Nephron progenitor cell (in vitro differentiated cells): ENCODE measurements at regions not wholly inside any gene's neighbourhood (a gene's known extent, or its start where the extent isn't known, plus 50 kb on each side); places are given as distances from the start of the nearest gene placed in this dataset.

Source experiments
- DNase-seq: peaks from one replicate; pipeline ENCODE4 v3.0.0; 2021
- H3K27ac Mint-ChIP-seq: 2 replicates; pipeline ENCODE4 v1.8.0; 2021; ENCODE audit warnings: mild to moderate bottlenecking, moderate library complexity, mixed read lengths
- H3K27me3 Mint-ChIP-seq: 2 replicates; pipeline ENCODE4 v1.8.0; 2021; ENCODE audit warnings: mild to moderate bottlenecking, low read depth, mixed read lengths; ENCODE audit not compliant: poor library complexity
- H3K36me3 Mint-ChIP-seq: 2 replicates; pipeline ENCODE4 v1.8.0; 2021; ENCODE audit warnings: low read depth, mixed read lengths
- H3K4me1 Mint-ChIP-seq: 2 replicates; pipeline ENCODE4 v1.8.0; 2021; ENCODE audit warnings: mixed read lengths
- H3K4me3 Mint-ChIP-seq: 2 replicates; pipeline ENCODE4 v1.8.0; 2021; ENCODE audit warnings: mild to moderate bottlenecking, moderate library complexity, mixed read lengths
- H3K9me3 Mint-ChIP-seq: 2 replicates; pipeline ENCODE4 v1.8.0; 2021; ENCODE audit warnings: mild to moderate bottlenecking, moderate library complexity, mixed read lengths
- TF ChIP-seq, protein P1 (sequence below): fragments of 200-600 bp; sonication (generic); IDR thresholded peaks from 2 replicates; pipeline ENCODE4 v1.5.0; 2021; ENCODE audit warnings: antibody characterized with exemption

DNA sequence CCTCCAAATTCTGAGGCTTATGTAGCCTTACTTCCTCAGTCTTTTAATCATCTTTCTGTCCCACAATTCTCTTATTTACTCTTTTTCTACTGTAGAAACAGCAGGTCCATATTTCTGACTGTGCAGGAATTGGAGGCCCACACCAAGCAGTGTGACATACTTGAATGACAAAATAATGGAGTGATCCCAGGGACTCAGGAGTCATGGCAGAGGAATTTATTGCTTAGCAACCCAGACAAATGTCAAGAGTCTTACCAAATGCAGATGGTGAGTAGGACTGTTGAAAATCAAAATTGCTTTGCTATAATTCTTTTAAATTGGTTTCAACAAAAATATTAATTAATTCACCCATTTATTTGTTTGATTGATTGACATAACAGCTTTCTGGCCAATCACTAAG, 59.9 kb downstream of the HTR1B start:
- Mint-ChIP-seq H3K9me3 (peaks cover 3% of the 10 kb centered on the region), H3K27ac (no peak overlapping the region), H3K4me3 (no peak overlapping the region), H3K4me1 (no peaks in the 10 kb centered on the region), H3K27me3 (no peaks in the 10 kb centered on the region), H3K36me3 (no peaks in the 10 kb centered on the region)
- DNase-seq: no peak
- TF ChIP-seq, protein P1, sequence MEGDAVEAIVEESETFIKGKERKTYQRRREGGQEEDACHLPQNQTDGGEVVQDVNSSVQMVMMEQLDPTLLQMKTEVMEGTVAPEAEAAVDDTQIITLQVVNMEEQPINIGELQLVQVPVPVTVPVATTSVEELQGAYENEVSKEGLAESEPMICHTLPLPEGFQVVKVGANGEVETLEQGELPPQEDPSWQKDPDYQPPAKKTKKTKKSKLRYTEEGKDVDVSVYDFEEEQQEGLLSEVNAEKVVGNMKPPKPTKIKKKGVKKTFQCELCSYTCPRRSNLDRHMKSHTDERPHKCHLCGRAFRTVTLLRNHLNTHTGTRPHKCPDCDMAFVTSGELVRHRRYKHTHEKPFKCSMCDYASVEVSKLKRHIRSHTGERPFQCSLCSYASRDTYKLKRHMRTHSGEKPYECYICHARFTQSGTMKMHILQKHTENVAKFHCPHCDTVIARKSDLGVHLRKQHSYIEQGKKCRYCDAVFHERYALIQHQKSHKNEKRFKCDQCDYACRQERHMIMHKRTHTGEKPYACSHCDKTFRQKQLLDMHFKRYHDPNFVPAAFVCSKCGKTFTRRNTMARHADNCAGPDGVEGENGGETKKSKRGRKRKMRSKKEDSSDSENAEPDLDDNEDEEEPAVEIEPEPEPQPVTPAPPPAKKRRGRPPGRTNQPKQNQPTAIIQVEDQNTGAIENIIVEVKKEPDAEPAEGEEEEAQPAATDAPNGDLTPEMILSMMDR: no peak

DNA sequence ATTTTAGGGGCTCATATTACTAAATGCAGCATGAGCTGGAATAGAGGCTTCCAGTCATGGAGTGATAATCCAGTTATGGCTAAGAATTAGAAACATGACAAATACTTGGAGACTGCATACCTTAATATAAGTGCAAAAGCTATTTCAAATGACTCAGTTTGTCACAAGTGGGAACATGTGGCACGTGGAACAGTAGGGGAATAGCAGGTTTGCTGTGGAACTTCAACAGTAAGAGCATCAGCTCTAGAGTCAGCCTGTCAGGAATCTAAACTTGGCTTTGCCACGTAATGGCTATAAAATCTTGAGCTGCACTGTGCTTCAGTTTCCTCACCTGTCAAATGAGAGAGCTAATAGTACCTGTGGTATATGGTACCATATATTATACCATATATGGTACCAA, 62.1 kb downstream of the HTR1B start:
- Mint-ChIP-seq H3K4me1 (no peaks in the 10 kb centered on the region), H3K9me3 (no peaks in the 10 kb centered on the region)

GRCh38 chr6:77397561-77397960, 65.7 kb downstream of the HTR1B start:
- Mint-ChIP-seq H3K27me3 (no peaks in the 10 kb centered on the region), H3K36me3 (no peaks in the 10 kb centered on the region), H3K4me3 (no peak overlapping the region), H3K9me3 (no peaks in the 10 kb centered on the region), H3K27ac (no peak overlapping the region), H3K4me1 (no peaks in the 10 kb centered on the region)
- DNase-seq: no peak
- TF ChIP-seq, protein P1: no peak

More for the DNA sequence above, 62.1 kb downstream of the HTR1B start:
- no peak for DNase-seq
- TF ChIP-seq, protein P1: no peak
- Mint-ChIP-seq H3K36me3 (no peaks in the 10 kb centered on the region), H3K4me3 (no peak overlapping the region), H3K27me3 (no peaks in the 10 kb centered on the region), H3K27ac (no peak overlapping the region)

GRCh38 chr6:77389402-77389801, 73.9 kb downstream of the HTR1B start:
- H3K4me1 Mint-ChIP-seq: no peaks in the 10 kb centered on the region
- no peaks in the 10 kb centered on the region for H3K36me3 Mint-ChIP-seq
- H3K27ac Mint-ChIP-seq: no peak overlapping the region
- no peaks in the 10 kb centered on the region for H3K9me3 Mint-ChIP-seq
- H3K27me3 Mint-ChIP-seq: peaks cover 3% of the 10 kb centered on the region
- DNase-seq: no peak
- TF ChIP-seq, protein P1: no peak
- no peak overlapping the region for H3K4me3 Mint-ChIP-seq

DNA sequence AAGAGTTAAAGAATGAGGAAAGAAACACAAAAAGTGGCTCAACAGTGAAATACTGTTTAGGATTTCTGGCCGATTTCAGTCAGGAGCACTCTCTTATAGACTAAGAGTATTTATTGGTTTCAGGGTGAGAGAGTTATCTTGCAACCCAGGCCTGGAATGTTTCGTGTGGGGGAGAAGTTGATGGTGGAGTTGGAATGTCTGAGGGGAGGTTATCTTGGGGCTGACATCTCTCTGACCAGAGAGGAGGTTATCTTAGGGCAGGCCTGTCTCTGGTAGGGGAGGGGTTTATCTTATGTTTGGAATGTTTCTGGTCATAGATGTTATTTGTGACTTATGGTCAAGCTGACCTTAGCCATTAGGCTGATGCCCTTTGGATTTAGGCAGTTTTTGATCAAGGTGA, 80.3 kb downstream of the HTR1B start:
- no peaks in the 10 kb centered on the region for H3K36me3 Mint-ChIP-seq

GRCh38 chr6:77373955-77374354, 89.3 kb downstream of the HTR1B start:
- Mint-ChIP-seq H3K27me3 (peaks cover 3% of the 10 kb centered on the region), H3K27ac (no peak overlapping the region), H3K4me3 (no peak overlapping the region), H3K36me3 (no peaks in the 10 kb centered on the region), H3K9me3 (no peaks in the 10 kb centered on the region), H3K4me1 (no peaks in the 10 kb centered on the region)
- TF ChIP-seq, protein P1: no peak
- no peak for DNase-seq

More for the DNA sequence above, 80.3 kb downstream of the HTR1B start:
- Mint-ChIP-seq H3K27ac (no peak overlapping the region), H3K9me3 (no peaks in the 10 kb centered on the region), H3K4me3 (no peak overlapping the region), H3K4me1 (no peaks in the 10 kb centered on the region), H3K27me3 (no peaks in the 10 kb centered on the region)
- TF ChIP-seq, protein P1: no peak
- no peak for DNase-seq
